Ishikawa (cell line): ENCODE measurements at regions not wholly inside any gene's neighbourhood (a gene's known extent, or its start where the extent isn't known, plus 50 kb on each side); places are given as distances from the start of the nearest gene placed in this dataset.

ENCODE experiments used
- EP300 ChIP-seq: IDR thresholded peaks from 2 replicates; pipeline ENCODE4 v1.6.1; 2012; ENCODE audit warnings: borderline replicate concordance
- MAX ChIP-seq: IDR thresholded peaks from 2 replicates; pipeline ENCODE4 v1.6.1; 2012
- USF1 ChIP-seq: IDR thresholded peaks from 2 replicates; pipeline ENCODE4 v1.6.1; 2012
- YY1 ChIP-seq: IDR thresholded peaks from 2 replicates; pipeline ENCODE4 v1.6.1; 2012; ENCODE audit warnings: low read depth

GRCh38 chr5:123865641-123866040, 353.7 kb downstream of the CSNK1G3 start:
- TF ChIP-seq EP300: no peak
- TF ChIP-seq USF1: no peak
- TF ChIP-seq MAX: no peak
- no peak for TF ChIP-seq YY1
